ENCODE measurements at regions not wholly inside any gene's neighbourhood (a gene's known extent, or its start where the extent isn't known, plus 50 kb on each side); places are given as distances from the start of the nearest gene placed in this dataset.

DNA sequence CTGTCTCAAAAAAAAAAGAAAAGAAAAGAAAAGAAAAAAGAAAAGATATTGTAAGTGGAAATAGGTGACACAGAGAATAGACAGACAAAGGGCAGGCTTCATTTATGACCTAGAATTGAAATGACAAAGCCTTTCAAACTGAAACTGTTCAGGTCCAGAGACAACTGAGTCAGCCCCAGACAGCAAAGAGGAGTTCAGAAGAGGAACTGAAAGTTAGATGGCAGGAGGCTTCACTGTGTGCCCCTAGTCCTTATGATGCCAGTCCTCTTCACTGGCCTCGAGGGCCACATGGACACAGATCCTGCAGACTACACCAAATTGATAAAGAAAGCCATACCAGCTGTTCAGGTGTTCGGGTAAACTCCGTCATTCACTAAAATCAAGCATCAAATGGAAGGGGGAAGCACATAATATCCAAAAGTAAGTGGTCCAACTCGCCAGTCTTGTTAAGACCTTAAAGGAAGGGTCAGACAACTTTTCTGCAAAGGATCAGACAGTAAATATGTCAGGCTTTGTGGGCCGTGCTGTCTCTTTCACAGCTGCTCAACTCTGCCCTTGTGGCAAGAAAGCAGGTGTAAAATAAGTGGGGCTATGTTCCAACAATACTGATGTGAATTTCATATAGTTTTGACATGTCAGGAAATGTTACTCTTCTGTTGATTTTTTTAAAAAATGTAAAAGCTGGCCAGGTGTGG lies 231.9 kb upstream of the MGAT5 start:
- no peaks in the 10 kb centered on the region for H4K20me1 ChIP-seq (ENCODE audit: insufficient read depth)
- TF ChIP-seq POLR2AphosphoS5 (IDR thresholded peaks at IDR 0.05) (no peak), MXI1 (conservative IDR thresholded peaks at IDR 0.05; ENCODE audit: poor library complexity, severe bottlenecking) (no peak), EZH2 (IDR thresholded peaks at IDR 0.05; ENCODE audit: borderline replicate concordance, insufficient read depth, low read length, poor library complexity, severe bottlenecking) (no peak), SMC3 (conservative IDR thresholded peaks at IDR 0.05; ENCODE audit: poor library complexity) (no peak), EP300 (conservative IDR thresholded peaks at IDR 0.05; ENCODE audit: poor library complexity, severe bottlenecking) (no peak), TAF1 (IDR thresholded peaks at IDR 0.05; ENCODE audit: low read depth) (no peak), RAD21 (conservative IDR thresholded peaks at IDR 0.05) (no peak)
- TF ChIP-seq, protein P1, sequence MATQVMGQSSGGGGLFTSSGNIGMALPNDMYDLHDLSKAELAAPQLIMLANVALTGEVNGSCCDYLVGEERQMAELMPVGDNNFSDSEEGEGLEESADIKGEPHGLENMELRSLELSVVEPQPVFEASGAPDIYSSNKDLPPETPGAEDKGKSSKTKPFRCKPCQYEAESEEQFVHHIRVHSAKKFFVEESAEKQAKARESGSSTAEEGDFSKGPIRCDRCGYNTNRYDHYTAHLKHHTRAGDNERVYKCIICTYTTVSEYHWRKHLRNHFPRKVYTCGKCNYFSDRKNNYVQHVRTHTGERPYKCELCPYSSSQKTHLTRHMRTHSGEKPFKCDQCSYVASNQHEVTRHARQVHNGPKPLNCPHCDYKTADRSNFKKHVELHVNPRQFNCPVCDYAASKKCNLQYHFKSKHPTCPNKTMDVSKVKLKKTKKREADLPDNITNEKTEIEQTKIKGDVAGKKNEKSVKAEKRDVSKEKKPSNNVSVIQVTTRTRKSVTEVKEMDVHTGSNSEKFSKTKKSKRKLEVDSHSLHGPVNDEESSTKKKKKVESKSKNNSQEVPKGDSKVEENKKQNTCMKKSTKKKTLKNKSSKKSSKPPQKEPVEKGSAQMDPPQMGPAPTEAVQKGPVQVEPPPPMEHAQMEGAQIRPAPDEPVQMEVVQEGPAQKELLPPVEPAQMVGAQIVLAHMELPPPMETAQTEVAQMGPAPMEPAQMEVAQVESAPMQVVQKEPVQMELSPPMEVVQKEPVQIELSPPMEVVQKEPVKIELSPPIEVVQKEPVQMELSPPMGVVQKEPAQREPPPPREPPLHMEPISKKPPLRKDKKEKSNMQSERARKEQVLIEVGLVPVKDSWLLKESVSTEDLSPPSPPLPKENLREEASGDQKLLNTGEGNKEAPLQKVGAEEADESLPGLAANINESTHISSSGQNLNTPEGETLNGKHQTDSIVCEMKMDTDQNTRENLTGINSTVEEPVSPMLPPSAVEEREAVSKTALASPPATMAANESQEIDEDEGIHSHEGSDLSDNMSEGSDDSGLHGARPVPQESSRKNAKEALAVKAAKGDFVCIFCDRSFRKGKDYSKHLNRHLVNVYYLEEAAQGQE (IDR thresholded peaks at IDR 0.05; ENCODE audit: borderline replicate concordance): no peak
- TF ChIP-seq, protein P2, sequence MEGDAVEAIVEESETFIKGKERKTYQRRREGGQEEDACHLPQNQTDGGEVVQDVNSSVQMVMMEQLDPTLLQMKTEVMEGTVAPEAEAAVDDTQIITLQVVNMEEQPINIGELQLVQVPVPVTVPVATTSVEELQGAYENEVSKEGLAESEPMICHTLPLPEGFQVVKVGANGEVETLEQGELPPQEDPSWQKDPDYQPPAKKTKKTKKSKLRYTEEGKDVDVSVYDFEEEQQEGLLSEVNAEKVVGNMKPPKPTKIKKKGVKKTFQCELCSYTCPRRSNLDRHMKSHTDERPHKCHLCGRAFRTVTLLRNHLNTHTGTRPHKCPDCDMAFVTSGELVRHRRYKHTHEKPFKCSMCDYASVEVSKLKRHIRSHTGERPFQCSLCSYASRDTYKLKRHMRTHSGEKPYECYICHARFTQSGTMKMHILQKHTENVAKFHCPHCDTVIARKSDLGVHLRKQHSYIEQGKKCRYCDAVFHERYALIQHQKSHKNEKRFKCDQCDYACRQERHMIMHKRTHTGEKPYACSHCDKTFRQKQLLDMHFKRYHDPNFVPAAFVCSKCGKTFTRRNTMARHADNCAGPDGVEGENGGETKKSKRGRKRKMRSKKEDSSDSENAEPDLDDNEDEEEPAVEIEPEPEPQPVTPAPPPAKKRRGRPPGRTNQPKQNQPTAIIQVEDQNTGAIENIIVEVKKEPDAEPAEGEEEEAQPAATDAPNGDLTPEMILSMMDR (IDR thresholded peaks at IDR 0.05; ENCODE audit: poor library complexity, severe bottlenecking): no peak
- H3K9me3 ChIP-seq (ENCODE audit: low read length): no peaks in the 10 kb centered on the region
- H3K36me3 ChIP-seq (ENCODE audit: insufficient read depth, low read length): no peaks in the 10 kb centered on the region
- no peak overlapping the region for H2AFZ ChIP-seq (ENCODE audit: low read depth, low read length)
- H3K27ac ChIP-seq (ENCODE audit: low read length): no peak overlapping the region
- no peaks in the 10 kb centered on the region for H3K79me2 ChIP-seq (replicated peaks; ENCODE audit: insufficient read depth, low read length)
- no peaks in the 10 kb centered on the region for H3K9me2 ChIP-seq (ENCODE audit: insufficient read depth, low read length)
- H3K4me3 ChIP-seq (ENCODE audit: low read length): no peak overlapping the region
- H3K4me2 ChIP-seq (ENCODE audit: low read length): no peak overlapping the region
- H3F3A ChIP-seq (ENCODE audit: insufficient read depth, low read length, poor library complexity, severe bottlenecking): no peaks in the 10 kb centered on the region
- H3K27me3 ChIP-seq (ENCODE audit: insufficient read depth, low read depth, low read length): no peaks in the 10 kb centered on the region
- no peak overlapping the region for H3K9ac ChIP-seq (ENCODE audit: low read length)

DNA sequence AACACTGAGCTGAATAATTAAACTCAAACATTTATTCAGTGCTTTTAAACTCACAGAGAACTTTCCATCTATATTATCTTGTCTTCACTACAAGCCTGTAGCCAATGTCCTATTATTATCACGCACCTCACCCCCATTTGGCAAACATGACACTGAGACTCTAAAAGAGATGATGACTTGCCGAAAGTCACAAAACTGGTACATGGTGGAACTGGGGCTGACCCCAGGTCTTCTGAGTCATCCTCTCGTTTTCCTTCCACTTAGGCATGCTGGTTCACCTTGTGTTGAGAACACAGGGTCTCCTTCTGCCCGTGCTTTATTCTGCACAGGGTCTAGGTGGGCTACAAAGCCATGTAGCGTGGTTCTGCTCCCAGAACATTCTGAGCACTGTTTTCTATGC lies 230.0 kb upstream of the MGAT5 start:
- no peaks in the 10 kb centered on the region for H3F3A ChIP-seq (ENCODE audit: insufficient read depth, low read length, poor library complexity, severe bottlenecking)
- H2AFZ ChIP-seq (ENCODE audit: low read depth, low read length): no peak overlapping the region
- no peak overlapping the region for H3K4me2 ChIP-seq (ENCODE audit: low read length)
- no peaks in the 10 kb centered on the region for H3K9me2 ChIP-seq (ENCODE audit: insufficient read depth, low read length)
- TF ChIP-seq POLR2AphosphoS5 (IDR thresholded peaks at IDR 0.05) (no peak), RAD21 (conservative IDR thresholded peaks at IDR 0.05) (no peak), TAF1 (IDR thresholded peaks at IDR 0.05; ENCODE audit: low read depth) (no peak), SMC3 (conservative IDR thresholded peaks at IDR 0.05; ENCODE audit: poor library complexity) (no peak), MXI1 (conservative IDR thresholded peaks at IDR 0.05; ENCODE audit: poor library complexity, severe bottlenecking) (no peak), EP300 (conservative IDR thresholded peaks at IDR 0.05; ENCODE audit: poor library complexity, severe bottlenecking) (no peak), EZH2 (IDR thresholded peaks at IDR 0.05; ENCODE audit: borderline replicate concordance, insufficient read depth, low read length, poor library complexity, severe bottlenecking) (no peak)
- TF ChIP-seq, protein P2 (IDR thresholded peaks at IDR 0.05; ENCODE audit: poor library complexity, severe bottlenecking): no peak
- TF ChIP-seq, protein P1 (IDR thresholded peaks at IDR 0.05; ENCODE audit: borderline replicate concordance): no peak
- H3K79me2 ChIP-seq (replicated peaks; ENCODE audit: insufficient read depth, low read length): no peaks in the 10 kb centered on the region
- H4K20me1 ChIP-seq (ENCODE audit: insufficient read depth): no peaks in the 10 kb centered on the region
- no peak overlapping the region for H3K27ac ChIP-seq (ENCODE audit: low read length)
- H3K36me3 ChIP-seq (ENCODE audit: insufficient read depth, low read length): no peaks in the 10 kb centered on the region
- H3K9ac ChIP-seq (ENCODE audit: low read length): no peak overlapping the region
- H3K4me3 ChIP-seq (ENCODE audit: low read length): no peak overlapping the region
- H3K9me3 ChIP-seq (ENCODE audit: low read length): no peaks in the 10 kb centered on the region
- no peaks in the 10 kb centered on the region for H3K27me3 ChIP-seq (ENCODE audit: insufficient read depth, low read depth, low read length)
